K562 (cell line): ENCODE measurements at regions not wholly inside any gene's neighbourhood (a gene's known extent, or its start where the extent isn't known, plus 50 kb on each side); places are given as distances from the start of the nearest gene placed in this dataset.

Source experiments
- ETV6 ChIP-seq, 3 experiments: fragments of 150-350 bp in 1 of 3; sonication (generic) in 1 of 3; formaldehyde crosslinking in 1 of 3; IDR thresholded peaks; 2 replicates each; pipeline versions ENCODE4 v1.6.1 to v1.8.0; 2014 to 2022; ENCODE audit warnings: borderline replicate concordance in 2 of 3, low read depth in 2 of 3, antibody characterized with exemption in 1 of 3, low read length in 1 of 3, mild to moderate bottlenecking in 1 of 3, missing genetic modification reagents in 1 of 3
- KAT2B ChIP-seq: IDR thresholded peaks from one replicate; pipeline ENCODE4 v1.6.1; 2012; ENCODE audit warnings: low read depth, mild to moderate bottlenecking, control low read depth, inconsistent platforms, low read length, moderate library complexity
- SMARCA4 ChIP-seq: fragments of 450-650 bp; IDR thresholded peaks from 2 replicates; pipeline ENCODE4 v1.6.1; 2016
- TF ChIP-seq, protein P1 (sequence below): fragments of 250-450 bp; sonication (Bioruptor Pico); IDR thresholded peaks from 2 replicates; pipeline ENCODE4 v1.9.0; 2021; ENCODE audit warnings: mild to moderate bottlenecking, inconsistent platforms
- TF ChIP-seq, protein P2 (sequence below): fragments of 250-450 bp; sonication (Bioruptor Pico); IDR thresholded peaks from 2 replicates; pipeline ENCODE4 v1.8.0; 2021; ENCODE audit warnings: moderate library complexity, mild to moderate bottlenecking, inconsistent platforms
- TF ChIP-seq, protein P3 (sequence below): fragments of 250-450 bp; sonication (Bioruptor Pico); IDR thresholded peaks from 2 replicates; pipeline ENCODE4 v1.8.0; 2021; ENCODE audit warnings: moderate library complexity, mild to moderate bottlenecking, inconsistent platforms
- TF ChIP-seq, protein P4 (sequence below): fragments of 250-450 bp; sonication (Bioruptor Pico); IDR thresholded peaks from 2 replicates; pipeline ENCODE4 v1.4.0; 2020
- TF ChIP-seq, protein P5 (sequence below): fragments of 200-600 bp; sonication (generic); IDR thresholded peaks from one replicate; pipeline ENCODE4 v1.6.1; 2012; ENCODE audit warnings: mild to moderate bottlenecking, low read depth, low read length, inconsistent platforms

DNA sequence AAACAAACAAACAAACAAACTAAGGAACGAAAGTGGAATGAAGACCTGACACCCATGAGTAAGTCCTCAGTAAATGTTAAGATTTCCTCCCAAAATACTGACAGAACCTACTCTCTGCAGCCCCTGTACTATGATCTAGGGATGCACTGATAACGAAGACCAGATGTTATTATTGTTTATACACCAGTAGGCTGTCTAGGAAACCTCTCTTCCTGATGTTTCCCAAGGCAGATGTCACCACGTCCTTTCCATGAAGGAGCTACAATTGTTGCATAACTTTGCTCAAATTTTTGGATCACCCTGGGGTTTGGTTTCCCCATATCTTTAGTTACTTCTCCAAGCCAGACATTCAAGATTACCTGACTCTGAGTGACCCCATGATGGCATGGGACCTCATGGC, 340.7 kb downstream of the MIAT start:
- TF ChIP-seq, protein P1, sequence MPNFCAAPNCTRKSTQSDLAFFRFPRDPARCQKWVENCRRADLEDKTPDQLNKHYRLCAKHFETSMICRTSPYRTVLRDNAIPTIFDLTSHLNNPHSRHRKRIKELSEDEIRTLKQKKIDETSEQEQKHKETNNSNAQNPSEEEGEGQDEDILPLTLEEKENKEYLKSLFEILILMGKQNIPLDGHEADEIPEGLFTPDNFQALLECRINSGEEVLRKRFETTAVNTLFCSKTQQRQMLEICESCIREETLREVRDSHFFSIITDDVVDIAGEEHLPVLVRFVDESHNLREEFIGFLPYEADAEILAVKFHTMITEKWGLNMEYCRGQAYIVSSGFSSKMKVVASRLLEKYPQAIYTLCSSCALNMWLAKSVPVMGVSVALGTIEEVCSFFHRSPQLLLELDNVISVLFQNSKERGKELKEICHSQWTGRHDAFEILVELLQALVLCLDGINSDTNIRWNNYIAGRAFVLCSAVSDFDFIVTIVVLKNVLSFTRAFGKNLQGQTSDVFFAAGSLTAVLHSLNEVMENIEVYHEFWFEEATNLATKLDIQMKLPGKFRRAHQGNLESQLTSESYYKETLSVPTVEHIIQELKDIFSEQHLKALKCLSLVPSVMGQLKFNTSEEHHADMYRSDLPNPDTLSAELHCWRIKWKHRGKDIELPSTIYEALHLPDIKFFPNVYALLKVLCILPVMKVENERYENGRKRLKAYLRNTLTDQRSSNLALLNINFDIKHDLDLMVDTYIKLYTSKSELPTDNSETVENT (CRISPR knock-in tag), result no peak
- TF ChIP-seq, protein P2, sequence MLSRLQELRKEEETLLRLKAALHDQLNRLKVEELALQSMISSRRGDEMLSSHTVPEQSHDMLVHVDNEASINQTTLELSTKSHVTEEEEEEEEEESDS (CRISPR knock-in tag), result no peak
- no peak for TF ChIP-seq KAT2B
- no peak for TF ChIP-seq SMARCA4
- TF ChIP-seq, protein P3, sequence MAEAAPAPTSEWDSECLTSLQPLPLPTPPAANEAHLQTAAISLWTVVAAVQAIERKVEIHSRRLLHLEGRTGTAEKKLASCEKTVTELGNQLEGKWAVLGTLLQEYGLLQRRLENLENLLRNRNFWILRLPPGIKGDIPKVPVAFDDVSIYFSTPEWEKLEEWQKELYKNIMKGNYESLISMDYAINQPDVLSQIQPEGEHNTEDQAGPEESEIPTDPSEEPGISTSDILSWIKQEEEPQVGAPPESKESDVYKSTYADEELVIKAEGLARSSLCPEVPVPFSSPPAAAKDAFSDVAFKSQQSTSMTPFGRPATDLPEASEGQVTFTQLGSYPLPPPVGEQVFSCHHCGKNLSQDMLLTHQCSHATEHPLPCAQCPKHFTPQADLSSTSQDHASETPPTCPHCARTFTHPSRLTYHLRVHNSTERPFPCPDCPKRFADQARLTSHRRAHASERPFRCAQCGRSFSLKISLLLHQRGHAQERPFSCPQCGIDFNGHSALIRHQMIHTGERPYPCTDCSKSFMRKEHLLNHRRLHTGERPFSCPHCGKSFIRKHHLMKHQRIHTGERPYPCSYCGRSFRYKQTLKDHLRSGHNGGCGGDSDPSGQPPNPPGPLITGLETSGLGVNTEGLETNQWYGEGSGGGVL (CRISPR knock-in tag), result no peak
- no peak for TF ChIP-seq ETV6 (IDR thresholded peaks at IDR 0.05; ENCODE audit: borderline replicate concordance in 1 of 2, low read depth in 2 of 2, low read length in 1 of 2)
- no peak for TF ChIP-seq ETV6 (CRISPR knock-in tag; IDR thresholded peaks at IDR 0.05; ENCODE audit: borderline replicate concordance)
- TF ChIP-seq, protein P4, sequence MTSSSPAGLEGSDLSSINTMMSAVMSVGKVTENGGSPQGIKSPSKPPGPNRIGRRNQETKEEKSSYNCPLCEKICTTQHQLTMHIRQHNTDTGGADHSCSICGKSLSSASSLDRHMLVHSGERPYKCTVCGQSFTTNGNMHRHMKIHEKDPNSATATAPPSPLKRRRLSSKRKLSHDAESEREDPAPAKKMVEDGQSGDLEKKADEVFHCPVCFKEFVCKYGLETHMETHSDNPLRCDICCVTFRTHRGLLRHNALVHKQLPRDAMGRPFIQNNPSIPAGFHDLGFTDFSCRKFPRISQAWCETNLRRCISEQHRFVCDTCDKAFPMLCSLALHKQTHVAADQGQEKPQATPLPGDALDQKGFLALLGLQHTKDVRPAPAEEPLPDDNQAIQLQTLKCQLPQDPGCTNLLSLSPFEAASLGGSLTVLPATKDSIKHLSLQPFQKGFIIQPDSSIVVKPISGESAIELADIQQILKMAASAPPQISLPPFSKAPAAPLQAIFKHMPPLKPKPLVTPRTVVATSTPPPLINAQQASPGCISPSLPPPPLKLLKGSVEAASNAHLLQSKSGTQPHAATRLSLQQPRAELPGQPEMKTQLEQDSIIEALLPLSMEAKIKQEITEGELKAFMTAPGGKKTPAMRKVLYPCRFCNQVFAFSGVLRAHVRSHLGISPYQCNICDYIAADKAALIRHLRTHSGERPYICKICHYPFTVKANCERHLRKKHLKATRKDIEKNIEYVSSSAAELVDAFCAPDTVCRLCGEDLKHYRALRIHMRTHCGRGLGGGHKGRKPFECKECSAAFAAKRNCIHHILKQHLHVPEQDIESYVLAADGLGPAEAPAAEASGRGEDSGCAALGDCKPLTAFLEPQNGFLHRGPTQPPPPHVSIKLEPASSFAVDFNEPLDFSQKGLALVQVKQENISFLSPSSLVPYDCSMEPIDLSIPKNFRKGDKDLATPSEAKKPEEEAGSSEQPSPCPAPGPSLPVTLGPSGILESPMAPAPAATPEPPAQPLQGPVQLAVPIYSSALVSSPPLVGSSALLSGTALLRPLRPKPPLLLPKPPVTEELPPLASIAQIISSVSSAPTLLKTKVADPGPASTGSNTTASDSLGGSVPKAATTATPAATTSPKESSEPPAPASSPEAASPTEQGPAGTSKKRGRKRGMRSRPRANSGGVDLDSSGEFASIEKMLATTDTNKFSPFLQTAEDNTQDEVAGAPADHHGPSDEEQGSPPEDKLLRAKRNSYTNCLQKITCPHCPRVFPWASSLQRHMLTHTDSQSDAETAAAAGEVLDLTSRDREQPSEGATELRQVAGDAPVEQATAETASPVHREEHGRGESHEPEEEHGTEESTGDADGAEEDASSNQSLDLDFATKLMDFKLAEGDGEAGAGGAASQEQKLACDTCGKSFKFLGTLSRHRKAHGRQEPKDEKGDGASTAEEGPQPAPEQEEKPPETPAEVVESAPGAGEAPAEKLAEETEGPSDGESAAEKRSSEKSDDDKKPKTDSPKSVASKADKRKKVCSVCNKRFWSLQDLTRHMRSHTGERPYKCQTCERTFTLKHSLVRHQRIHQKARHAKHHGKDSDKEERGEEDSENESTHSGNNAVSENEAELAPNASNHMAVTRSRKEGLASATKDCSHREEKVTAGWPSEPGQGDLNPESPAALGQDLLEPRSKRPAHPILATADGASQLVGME (CRISPR knock-in tag), result no peak
- TF ChIP-seq, protein P5, sequence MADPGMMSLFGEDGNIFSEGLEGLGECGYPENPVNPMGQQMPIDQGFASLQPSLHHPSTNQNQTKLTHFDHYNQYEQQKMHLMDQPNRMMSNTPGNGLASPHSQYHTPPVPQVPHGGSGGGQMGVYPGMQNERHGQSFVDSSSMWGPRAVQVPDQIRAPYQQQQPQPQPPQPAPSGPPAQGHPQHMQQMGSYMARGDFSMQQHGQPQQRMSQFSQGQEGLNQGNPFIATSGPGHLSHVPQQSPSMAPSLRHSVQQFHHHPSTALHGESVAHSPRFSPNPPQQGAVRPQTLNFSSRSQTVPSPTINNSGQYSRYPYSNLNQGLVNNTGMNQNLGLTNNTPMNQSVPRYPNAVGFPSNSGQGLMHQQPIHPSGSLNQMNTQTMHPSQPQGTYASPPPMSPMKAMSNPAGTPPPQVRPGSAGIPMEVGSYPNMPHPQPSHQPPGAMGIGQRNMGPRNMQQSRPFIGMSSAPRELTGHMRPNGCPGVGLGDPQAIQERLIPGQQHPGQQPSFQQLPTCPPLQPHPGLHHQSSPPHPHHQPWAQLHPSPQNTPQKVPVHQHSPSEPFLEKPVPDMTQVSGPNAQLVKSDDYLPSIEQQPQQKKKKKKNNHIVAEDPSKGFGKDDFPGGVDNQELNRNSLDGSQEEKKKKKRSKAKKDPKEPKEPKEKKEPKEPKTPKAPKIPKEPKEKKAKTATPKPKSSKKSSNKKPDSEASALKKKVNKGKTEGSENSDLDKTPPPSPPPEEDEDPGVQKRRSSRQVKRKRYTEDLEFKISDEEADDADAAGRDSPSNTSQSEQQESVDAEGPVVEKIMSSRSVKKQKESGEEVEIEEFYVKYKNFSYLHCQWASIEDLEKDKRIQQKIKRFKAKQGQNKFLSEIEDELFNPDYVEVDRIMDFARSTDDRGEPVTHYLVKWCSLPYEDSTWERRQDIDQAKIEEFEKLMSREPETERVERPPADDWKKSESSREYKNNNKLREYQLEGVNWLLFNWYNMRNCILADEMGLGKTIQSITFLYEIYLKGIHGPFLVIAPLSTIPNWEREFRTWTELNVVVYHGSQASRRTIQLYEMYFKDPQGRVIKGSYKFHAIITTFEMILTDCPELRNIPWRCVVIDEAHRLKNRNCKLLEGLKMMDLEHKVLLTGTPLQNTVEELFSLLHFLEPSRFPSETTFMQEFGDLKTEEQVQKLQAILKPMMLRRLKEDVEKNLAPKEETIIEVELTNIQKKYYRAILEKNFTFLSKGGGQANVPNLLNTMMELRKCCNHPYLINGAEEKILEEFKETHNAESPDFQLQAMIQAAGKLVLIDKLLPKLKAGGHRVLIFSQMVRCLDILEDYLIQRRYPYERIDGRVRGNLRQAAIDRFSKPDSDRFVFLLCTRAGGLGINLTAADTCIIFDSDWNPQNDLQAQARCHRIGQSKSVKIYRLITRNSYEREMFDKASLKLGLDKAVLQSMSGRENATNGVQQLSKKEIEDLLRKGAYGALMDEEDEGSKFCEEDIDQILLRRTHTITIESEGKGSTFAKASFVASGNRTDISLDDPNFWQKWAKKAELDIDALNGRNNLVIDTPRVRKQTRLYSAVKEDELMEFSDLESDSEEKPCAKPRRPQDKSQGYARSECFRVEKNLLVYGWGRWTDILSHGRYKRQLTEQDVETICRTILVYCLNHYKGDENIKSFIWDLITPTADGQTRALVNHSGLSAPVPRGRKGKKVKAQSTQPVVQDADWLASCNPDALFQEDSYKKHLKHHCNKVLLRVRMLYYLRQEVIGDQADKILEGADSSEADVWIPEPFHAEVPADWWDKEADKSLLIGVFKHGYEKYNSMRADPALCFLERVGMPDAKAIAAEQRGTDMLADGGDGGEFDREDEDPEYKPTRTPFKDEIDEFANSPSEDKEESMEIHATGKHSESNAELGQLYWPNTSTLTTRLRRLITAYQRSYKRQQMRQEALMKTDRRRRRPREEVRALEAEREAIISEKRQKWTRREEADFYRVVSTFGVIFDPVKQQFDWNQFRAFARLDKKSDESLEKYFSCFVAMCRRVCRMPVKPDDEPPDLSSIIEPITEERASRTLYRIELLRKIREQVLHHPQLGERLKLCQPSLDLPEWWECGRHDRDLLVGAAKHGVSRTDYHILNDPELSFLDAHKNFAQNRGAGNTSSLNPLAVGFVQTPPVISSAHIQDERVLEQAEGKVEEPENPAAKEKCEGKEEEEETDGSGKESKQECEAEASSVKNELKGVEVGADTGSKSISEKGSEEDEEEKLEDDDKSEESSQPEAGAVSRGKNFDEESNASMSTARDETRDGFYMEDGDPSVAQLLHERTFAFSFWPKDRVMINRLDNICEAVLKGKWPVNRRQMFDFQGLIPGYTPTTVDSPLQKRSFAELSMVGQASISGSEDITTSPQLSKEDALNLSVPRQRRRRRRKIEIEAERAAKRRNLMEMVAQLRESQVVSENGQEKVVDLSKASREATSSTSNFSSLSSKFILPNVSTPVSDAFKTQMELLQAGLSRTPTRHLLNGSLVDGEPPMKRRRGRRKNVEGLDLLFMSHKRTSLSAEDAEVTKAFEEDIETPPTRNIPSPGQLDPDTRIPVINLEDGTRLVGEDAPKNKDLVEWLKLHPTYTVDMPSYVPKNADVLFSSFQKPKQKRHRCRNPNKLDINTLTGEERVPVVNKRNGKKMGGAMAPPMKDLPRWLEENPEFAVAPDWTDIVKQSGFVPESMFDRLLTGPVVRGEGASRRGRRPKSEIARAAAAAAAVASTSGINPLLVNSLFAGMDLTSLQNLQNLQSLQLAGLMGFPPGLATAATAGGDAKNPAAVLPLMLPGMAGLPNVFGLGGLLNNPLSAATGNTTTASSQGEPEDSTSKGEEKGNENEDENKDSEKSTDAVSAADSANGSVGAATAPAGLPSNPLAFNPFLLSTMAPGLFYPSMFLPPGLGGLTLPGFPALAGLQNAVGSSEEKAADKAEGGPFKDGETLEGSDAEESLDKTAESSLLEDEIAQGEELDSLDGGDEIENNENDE, result no peak
